HAP-1 (cell line): ENCODE measurements at regions not wholly inside any gene's neighbourhood (a gene's known extent, or its start where the extent isn't known, plus 50 kb on each side); places are given as distances from the start of the nearest gene placed in this dataset.
A peak's percentile ranks its signal among the peaks of the same experiment; 100 is the strongest.
"Not testable (repeated sequence)": the region's sequence is repeated elsewhere in the genome, so short reads cannot be mapped to it uniquely, and the experiment has no call there.

Experiments used
- DNase-seq, 2 experiments: peaks; one replicate each; pipeline ENCODE4 v3.0.0-alpha.2; 2016 to 2020; ENCODE audit warnings: low spot score in 2 of 2
- H3K27me3 ChIP-seq: fragments of 250-450 bp; sonication (Bioruptor Pico); 2 replicates; pipeline ENCODE4 v1.5.1; 2020; ENCODE audit warnings: low read depth, mild to moderate bottlenecking, moderate library complexity
- H3K36me3 ChIP-seq: fragments of 250-450 bp; sonication (Bioruptor Pico); replicated peaks from 2 replicates; pipeline ENCODE4 v1.5.1; 2020; ENCODE audit warnings: mild to moderate bottlenecking
- H3K4me1 ChIP-seq: fragments of 250-450 bp; sonication (Bioruptor Pico); 2 replicates; pipeline ENCODE4 v1.5.1; 2020; ENCODE audit warnings: mild to moderate bottlenecking
- H3K4me3 ChIP-seq: fragments of 250-450 bp; sonication (Bioruptor Pico); 2 replicates; pipeline ENCODE4 v1.5.1; 2020; ENCODE audit warnings: mild to moderate bottlenecking, moderate library complexity
- H3K9me3 ChIP-seq: fragments of 250-450 bp; sonication (Bioruptor Pico); 2 replicates; pipeline ENCODE4 v1.5.1; 2020; ENCODE audit warnings: mild to moderate bottlenecking, moderate library complexity
- in situ Hi-C: fragments of 300-500 bp; cut with MboI; formaldehyde crosslinking; loops from 3 replicates; pipeline ENCODE4 v1.14.3; 2020; ENCODE audit warnings: low sequenced_read_pairs, inconsistent platforms, mixed read lengths

DNA sequence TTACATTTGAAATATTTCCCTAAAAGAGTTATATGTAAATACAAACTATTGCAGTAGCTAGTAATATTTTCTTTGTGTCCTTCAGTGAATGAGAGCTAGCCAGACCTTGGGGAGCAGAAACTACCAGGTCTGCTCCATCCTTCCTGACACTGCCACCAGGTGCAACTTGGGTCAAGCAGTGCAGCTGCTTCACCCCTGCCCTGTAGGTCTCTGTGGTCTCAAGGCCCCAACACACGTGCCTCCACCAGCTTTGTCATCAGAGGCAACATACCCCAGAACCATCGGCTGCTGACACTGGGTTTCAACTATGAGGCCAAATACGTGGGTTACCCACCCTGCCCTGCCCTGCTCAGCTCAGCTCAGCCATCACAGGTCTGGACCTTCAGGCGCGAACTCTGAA lies 181.6 kb downstream of the FCRL5 start:
- in situ Hi-C loops, result no loop called here
- Histone ChIP-seq H3K4me3 (no peak overlapping the region), H3K9me3 (no peaks in the 10 kb centered on the region), H3K36me3 (no peaks in the 10 kb centered on the region), H3K4me1 (peaks cover 7% of the 10 kb centered on the region; the same call in 1 of the 2 replicates), H3K27me3 (0 out of 2 replicates have a peak, but pooled peaks cover 5% of the 10 kb centered on the region)
- DNase-seq, result peak in 1 of 2 experiments; percentile 18

DNA sequence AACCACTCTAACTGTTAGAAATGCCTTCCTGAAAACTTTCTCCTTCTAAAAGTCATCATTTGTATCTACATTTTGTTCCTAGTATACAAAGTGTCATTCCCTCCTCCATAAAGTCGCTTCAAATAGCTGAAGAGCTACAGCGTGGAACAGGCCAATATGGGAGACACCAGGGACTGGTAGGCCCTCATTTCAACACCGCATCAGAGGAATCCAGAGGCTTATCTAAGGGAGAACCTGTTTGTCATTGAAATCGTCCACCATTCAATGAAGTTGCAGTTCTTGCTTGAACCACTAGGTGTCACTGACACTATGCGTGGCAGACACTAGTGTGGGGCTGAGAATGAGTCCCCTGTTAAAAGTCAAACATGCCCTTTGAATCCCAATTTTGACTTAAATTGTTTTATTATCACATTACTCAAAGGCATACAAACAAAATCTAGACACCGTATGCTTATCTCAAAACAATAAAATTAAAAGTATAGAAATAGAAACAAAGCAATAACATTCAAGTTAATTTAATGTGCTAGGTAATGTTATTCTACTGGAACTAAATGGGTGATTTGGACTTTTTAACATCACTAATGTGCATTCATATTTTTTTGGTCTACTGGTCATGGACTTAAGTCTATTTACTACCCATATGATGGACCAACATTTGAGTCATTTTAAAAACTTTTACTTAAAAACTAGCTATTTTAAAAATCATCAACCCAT lies 182.3 kb downstream of the FCRL5 start:
- peak; percentile 38 to 74 for DNase-seq
- Histone ChIP-seq H3K36me3 (no peaks in the 10 kb centered on the region), H3K27me3 (0 out of 2 replicates have a peak, but pooled peaks cover 5% of the 10 kb centered on the region), H3K4me1 (peaks cover 7% of the 10 kb centered on the region; the same call in 1 of the 2 replicates), H3K4me3 (no peak overlapping the region), H3K9me3 (no peaks in the 10 kb centered on the region)
- in situ Hi-C loops, result loop anchor here (5.0 to 10.0 kb wide), 2 partner anchors 122 to 175 kb away; no protein-coding TSS in a partner anchor

DNA sequence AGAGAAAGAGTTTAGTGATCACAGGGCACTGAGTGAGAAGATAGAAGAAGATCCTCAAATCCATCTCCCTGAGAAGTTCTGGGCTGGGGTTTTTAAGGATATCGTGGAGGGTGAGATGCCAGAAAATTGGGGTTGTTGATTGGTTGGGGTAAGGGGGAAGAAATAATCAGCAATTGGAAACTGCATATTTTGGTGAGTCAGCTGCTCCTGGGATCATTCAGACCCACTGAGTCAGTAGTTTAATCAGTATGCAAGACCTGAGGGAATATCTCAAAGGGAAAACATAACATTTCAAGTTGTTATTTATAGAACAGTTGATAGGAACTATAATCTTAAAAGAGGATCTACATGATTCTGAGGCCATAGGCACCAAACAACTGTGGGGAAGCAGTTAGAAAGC lies 183.4 kb downstream of the FCRL5 start:
- in situ Hi-C loops, result loop anchor here (5.0 to 10.0 kb wide), 2 partner anchors 123 to 174 kb away; no protein-coding TSS in a partner anchor
- H3K4me3 ChIP-seq, result not testable (repeated sequence)

GRCh38 chr1:157368363-157368762 lies 184.0 kb downstream of the FCRL5 start:
- Histone ChIP-seq H3K9me3 (no peaks in the 10 kb centered on the region), H3K4me3 (no peak overlapping the region), H3K4me1 (peaks cover 7% of the 10 kb centered on the region; the same call in 1 of the 2 replicates), H3K27me3 (no peaks in the 10 kb centered on the region), H3K36me3 (no peaks in the 10 kb centered on the region)
- no peak for DNase-seq
- in situ Hi-C loops, result loop anchor here (5.0 to 10.0 kb wide), 2 partner anchors 124 to 174 kb away; no protein-coding TSS in a partner anchor

More for the DNA sequence above, 183.4 kb downstream of the FCRL5 start:
- H3K4me1 ChIP-seq, H3K9me3 ChIP-seq, H3K36me3 ChIP-seq, H3K27me3 ChIP-seq, DNase-seq: not testable (repeated sequence)

- Histone ChIP-seq H3K36me3 (no peaks in the 10 kb centered on the region), H3K9me3 (no peaks in the 10 kb centered on the region), H3K4me1 (peaks cover 7% of the 10 kb centered on the region; the same call in 1 of the 2 replicates), H3K4me3 (no peak overlapping the region), H3K27me3 (no peaks in the 10 kb centered on the region)
- no peak for DNase-seq
- in situ Hi-C loops, result loop anchor here (5.0 to 10.0 kb wide), 2 partner anchors 124 to 173 kb away; no protein-coding TSS in a partner anchor
These were observed 184.4 kb downstream of the FCRL5 start for GRCh38 chr1:157367870-157368269.

- no peaks in the 10 kb centered on the region for H3K9me3 ChIP-seq
- peaks cover 7% of the 10 kb centered on the region; the same call in 1 of the 2 replicates for H3K4me1 ChIP-seq
- no peaks in the 10 kb centered on the region for H3K27me3 ChIP-seq
- DNase-seq, result no peak
- no peaks in the 10 kb centered on the region for H3K36me3 ChIP-seq
- in situ Hi-C loops, result loop anchor here (5.0 to 10.0 kb wide), 2 partner anchors 125 to 172 kb away; no protein-coding TSS in a partner anchor
- no peak overlapping the region for H3K4me3 ChIP-seq
These were observed 185.1 kb downstream of the FCRL5 start for GRCh38 chr1:157367091-157367739.

DNA sequence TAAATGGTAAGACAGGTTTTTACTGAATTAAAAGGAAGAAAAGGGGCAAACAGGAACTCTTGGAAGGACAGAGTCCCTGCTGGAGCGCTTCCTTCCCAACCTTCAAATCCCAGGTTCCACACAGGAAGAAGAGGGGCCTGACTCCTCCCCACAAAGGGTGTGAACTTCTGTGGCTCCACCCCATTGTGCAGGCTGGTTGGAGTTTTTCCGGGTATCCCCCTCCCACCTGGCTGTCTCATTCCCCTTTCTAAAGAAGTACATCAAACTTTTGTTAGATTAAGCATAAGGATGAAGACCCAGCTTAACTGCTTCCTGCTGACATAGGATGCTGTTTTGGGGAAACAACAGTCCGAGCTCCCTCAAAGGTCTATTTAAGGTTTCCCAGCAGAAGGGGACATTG lies 187.7 kb downstream of the FCRL5 start:
- Histone ChIP-seq H3K9me3 (no peaks in the 10 kb centered on the region), H3K27me3 (no peaks in the 10 kb centered on the region), H3K4me1 (no peaks in the 10 kb centered on the region; the same call in 1 of the 2 replicates), H3K4me3 (no peak overlapping the region), H3K36me3 (no peaks in the 10 kb centered on the region)
- DNase-seq, result no peak
- in situ Hi-C loops, result loop anchor here (5.0 to 10.0 kb wide), 2 partner anchors 128 to 170 kb away; no protein-coding TSS in a partner anchor

DNA sequence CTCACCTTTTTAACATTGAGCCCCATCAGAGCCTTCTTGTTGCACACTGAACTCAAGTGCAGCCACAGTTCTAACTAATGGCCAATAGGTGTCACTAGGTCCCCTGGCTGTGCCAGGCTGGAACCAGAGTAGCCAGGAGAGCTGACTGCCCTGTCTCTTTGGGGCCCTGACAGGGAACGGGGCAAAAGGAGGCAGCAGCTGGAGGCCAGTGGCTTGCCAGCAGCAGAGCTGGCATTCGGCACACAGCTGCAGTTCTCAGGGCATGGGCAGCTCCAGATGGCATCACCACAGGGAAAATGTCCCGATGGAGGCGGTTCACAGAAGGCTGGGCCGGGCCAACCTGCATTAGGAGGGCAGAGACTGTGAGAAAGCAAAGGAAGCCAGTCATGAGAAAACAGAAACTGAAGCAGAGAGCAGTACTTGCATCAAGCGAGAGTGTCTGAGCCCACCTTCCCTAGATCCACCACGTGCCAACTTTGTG lies 188.6 kb downstream of the FCRL5 start:
- DNase-seq, result peak; percentile 18 to 47
- no peaks in the 10 kb centered on the region for H3K9me3 ChIP-seq
- H3K4me1 ChIP-seq, result no peaks in the 10 kb centered on the region
- no peak overlapping the region for H3K4me3 ChIP-seq
- no peaks in the 10 kb centered on the region for H3K27me3 ChIP-seq
- in situ Hi-C loops, result loop anchor here (10.0 kb wide), 1 partner anchor 169 kb away; no protein-coding TSS in a partner anchor
- no peaks in the 10 kb centered on the region for H3K36me3 ChIP-seq

DNA sequence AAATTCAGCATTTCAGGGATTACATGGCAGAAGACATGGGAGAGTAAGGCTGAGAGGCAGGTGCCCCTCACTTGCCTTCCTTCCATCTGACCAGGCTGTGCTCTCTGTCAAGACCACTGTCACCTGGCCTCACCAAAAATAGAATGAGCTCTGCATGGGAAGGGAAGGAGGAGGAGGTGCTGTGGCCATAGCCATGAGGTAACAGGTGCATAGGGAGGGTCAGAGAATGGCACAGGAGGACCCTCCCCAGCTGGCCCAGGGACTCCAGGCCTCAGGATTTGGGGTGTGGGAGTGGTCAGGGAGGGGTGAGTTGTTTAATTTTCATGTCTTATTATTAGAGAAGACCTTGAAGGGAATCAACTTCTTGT lies 192.3 kb downstream of the FCRL5 start:
- no peaks in the 10 kb centered on the region for H3K4me1 ChIP-seq
- no peak overlapping the region for H3K4me3 ChIP-seq
- H3K9me3 ChIP-seq, result no peaks in the 10 kb centered on the region
- H3K27me3 ChIP-seq, result no peaks in the 10 kb centered on the region
- no peak for DNase-seq
- no peaks in the 10 kb centered on the region for H3K36me3 ChIP-seq
- in situ Hi-C loops, result loop anchor here (10.0 kb wide), 1 partner anchor 165 kb away; no protein-coding TSS in a partner anchor

- Histone ChIP-seq H3K4me3 (no peak overlapping the region), H3K9me3 (no peaks in the 10 kb centered on the region), H3K36me3 (no peaks in the 10 kb centered on the region), H3K27me3 (no peaks in the 10 kb centered on the region), H3K4me1 (no peaks in the 10 kb centered on the region)
- no peak for DNase-seq
- in situ Hi-C loops, result loop anchor here (10.0 kb wide), 1 partner anchor 165 kb away; no protein-coding TSS in a partner anchor
These were observed 192.8 kb downstream of the FCRL5 start for GRCh38 chr1:157359314-157360022.

DNA sequence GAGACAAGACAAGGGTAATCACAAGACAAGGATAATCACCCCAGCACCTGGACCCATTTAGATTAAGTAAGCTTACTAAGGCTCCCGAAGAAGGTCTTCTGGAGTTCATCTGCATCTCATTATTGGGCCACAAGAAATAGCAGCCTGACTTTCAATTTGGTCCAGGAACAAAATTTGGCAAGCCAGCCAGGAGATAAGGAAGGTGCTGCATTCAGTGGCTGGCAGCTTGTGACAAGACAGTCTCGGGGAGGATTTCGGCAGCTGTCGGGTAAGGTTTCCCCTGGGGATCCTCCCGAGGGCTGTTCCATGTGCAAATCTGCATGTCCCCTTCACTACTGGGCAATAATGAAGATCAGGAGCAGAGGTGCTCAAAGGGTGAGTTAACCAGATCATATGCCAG lies 195.2 kb downstream of the FCRL5 start:
- Histone ChIP-seq H3K9me3 (no peaks in the 10 kb centered on the region), H3K4me3 (no peak overlapping the region), H3K4me1 (no peaks in the 10 kb centered on the region), H3K36me3 (no peaks in the 10 kb centered on the region), H3K27me3 (no peaks in the 10 kb centered on the region)
- in situ Hi-C loops, result no loop called here
- no peak for DNase-seq

GRCh38 chr1:157356601-157357000 lies 195.7 kb downstream of the FCRL5 start:
- in situ Hi-C loops, result no loop called here

GRCh38 chr1:157353546-157353945 lies 198.8 kb downstream of the FCRL5 start:
- no peak for DNase-seq
- in situ Hi-C loops, result no loop called here
- Histone ChIP-seq H3K4me1 (no peaks in the 10 kb centered on the region), H3K4me3 (no peak overlapping the region), H3K9me3 (no peaks in the 10 kb centered on the region), H3K36me3 (no peaks in the 10 kb centered on the region), H3K27me3 (no peaks in the 10 kb centered on the region)

More at GRCh38 chr1:157356601-157357000, 195.7 kb downstream of the FCRL5 start:
- Histone ChIP-seq H3K27me3 (no peaks in the 10 kb centered on the region), H3K4me3 (no peak overlapping the region), H3K36me3 (no peaks in the 10 kb centered on the region), H3K4me1 (no peaks in the 10 kb centered on the region), H3K9me3 (no peaks in the 10 kb centered on the region)
- no peak for DNase-seq
